GM12878 (cell line): ENCODE measurements at regions not wholly inside any gene's neighbourhood (a gene's known extent, or its start where the extent isn't known, plus 50 kb on each side); places are given as distances from the start of the nearest gene placed in this dataset.

ENCODE experiments used
- ATAC-seq: fragments of 200-7000 bp; cut with Tn5 transposase; 3 replicates; pipeline ENCODE4 v1.9.1; 2020; ENCODE audit warnings: mild to moderate bottlenecking, moderate library complexity
- BruUV-seq: library from RNA; stranded (reverse); fragments of 400-500 nt; replicated peaks from 2 replicates; lab custom pipeline; 2021; lab: Mats Ljungman, UMichigan
- CTCF ChIA-PET: fragments of 300-600 bp; sonication (Branson Sonifier 250); formaldehyde crosslinking; extraction: SDS; loops from one replicate; lab custom pipeline; 2021; ENCODE audit warnings: inconsistent platforms; lab: Yijun Ruan, JAX
- POLR2A ChIA-PET: fragments of 350-600 bp; formaldehyde crosslinking; extraction: SDS; loops from one replicate; lab custom pipeline; 2021; ENCODE audit warnings: inconsistent platforms; lab: Charles Lee
- RAD21 ChIA-PET: fragments of 300-600 bp; sonication (Branson Sonifier 250); formaldehyde crosslinking; loops from one replicate; lab custom pipeline; 2023; ENCODE audit warnings: antibody characterized with exemption; ENCODE audit not compliant: unreplicated experiment; lab: Charles Lee
- SMC1A ChIA-PET: fragments of 300-600 bp; sonication (Branson Sonifier 250); formaldehyde crosslinking; loops from one replicate; lab custom pipeline; 2023; ENCODE audit not compliant: unreplicated experiment, uncharacterized antibody; lab: Charles Lee
- DNase-seq: peaks from one replicate; pipeline ENCODE4 v3.0.0-alpha.2; 2011; ENCODE audit warnings: low read depth, low spot score
- FAIRE-seq: peaks from 3 replicates; lab custom pipeline; 2011; peaks lifted over from hg19 to GRCh38; lab: Jason Lieb, UNC
- H2AFZ ChIP-seq: 2 replicates; pipeline ENCODE4 v1.6.0; 2011; ENCODE audit warnings: low read depth, low read length, control low read depth; ENCODE audit not compliant: control insufficient read depth
- H3K27ac ChIP-seq: 2 replicates; pipeline ENCODE4 v1.5.1; 2011; ENCODE audit warnings: control low read depth; ENCODE audit not compliant: control insufficient read depth, insufficient read depth
- H3K27me3 ChIP-seq, 2 experiments: replicated peaks in 1 of 2; 2 replicates each; pipeline versions ENCODE4 v1.6.0 to v1.6.1; 2011; ENCODE audit warnings: low read length in 1 of 2; ENCODE audit not compliant: control insufficient read depth in 2 of 2, insufficient read depth in 2 of 2
- H3K36me3 ChIP-seq, 2 experiments: 2 replicates each; pipeline ENCODE4 v1.5.1; 2011; ENCODE audit warnings: low read length in 1 of 2; ENCODE audit not compliant: control insufficient read depth in 2 of 2, insufficient read depth in 2 of 2
- H3K4me1 ChIP-seq: 2 replicates; pipeline ENCODE4 v1.6.1; 2011; ENCODE audit warnings: mild to moderate bottlenecking, low read length, moderate library complexity, mixed read lengths; ENCODE audit not compliant: control insufficient read depth, insufficient read depth
- H3K4me2 ChIP-seq: 2 replicates; pipeline ENCODE4 v1.6.0; 2011; ENCODE audit warnings: control low read depth; ENCODE audit not compliant: control insufficient read depth, insufficient read depth
- H3K4me3 ChIP-seq: fragments of 200-600 bp; sonication (generic); 2 replicates; pipeline ENCODE4 v1.5.1; 2016
- H3K79me2 ChIP-seq: 2 replicates; pipeline ENCODE4 v1.6.0; 2011; ENCODE audit warnings: low read length; ENCODE audit not compliant: control insufficient read depth, insufficient read depth
- H3K9ac ChIP-seq: 2 replicates; pipeline ENCODE4 v1.8.0; 2011; ENCODE audit warnings: low read length, control low read depth, mixed read lengths; ENCODE audit not compliant: control insufficient read depth, insufficient read depth
- H3K9me3 ChIP-seq: replicated peaks from 3 replicates; pipeline ENCODE4 v1.5.1; 2011; ENCODE audit warnings: mild to moderate bottlenecking, low read length; ENCODE audit not compliant: control insufficient read depth, insufficient read depth
- H4K20me1 ChIP-seq: 2 replicates; pipeline ENCODE4 v1.6.0; 2011; ENCODE audit not compliant: control insufficient read depth, insufficient read depth
- DPF2 ChIP-seq: fragments of 450-650 bp; IDR thresholded peaks from 2 replicates; pipeline ENCODE4 v1.6.1; 2017; ENCODE audit warnings: mild to moderate bottlenecking
- E2F4 ChIP-seq: IDR thresholded peaks from 2 replicates; pipeline ENCODE4 v1.6.1; 2012; ENCODE audit warnings: low read depth, low read length, improper control_type of control experiment
- FOS ChIP-seq: IDR thresholded peaks from 3 replicates; pipeline ENCODE4 v1.6.1; 2011; ENCODE audit warnings: borderline replicate concordance; ENCODE audit not compliant: insufficient read length; ENCODE audit errors: extremely low read depth
- HDAC2 ChIP-seq: fragments of 200-600 bp; sonication (generic); IDR thresholded peaks from 2 replicates; pipeline ENCODE4 v1.6.1; 2017
- HSF1 ChIP-seq: fragments of 150-350 bp; IDR thresholded peaks from 2 replicates; pipeline ENCODE4 v1.6.1; 2014; ENCODE audit warnings: mild to moderate bottlenecking, low read depth, low read length
- IRF5 ChIP-seq: fragments of 450-650 bp; IDR thresholded peaks from 2 replicates; pipeline ENCODE4 v1.6.1; 2017; ENCODE audit warnings: borderline replicate concordance
- JUNB ChIP-seq: IDR thresholded peaks from 2 replicates; pipeline ENCODE4 v1.6.1; 2016; ENCODE audit warnings: antibody characterized with exemption, mild to moderate bottlenecking
- LARP7 ChIP-seq: fragments of 450-650 bp; IDR thresholded peaks from 2 replicates; pipeline ENCODE4 v1.6.1; 2017; ENCODE audit warnings: mild to moderate bottlenecking
- MYB ChIP-seq: fragments of 150-350 bp; IDR thresholded peaks from 2 replicates; pipeline ENCODE4 v1.6.1; 2014; ENCODE audit warnings: mild to moderate bottlenecking, low read depth, low read length, borderline replicate concordance
- RELA ChIP-seq: fragments of 450-650 bp; IDR thresholded peaks from 2 replicates; pipeline ENCODE4 v1.8.0; 2014; ENCODE audit warnings: borderline replicate concordance; ENCODE audit not compliant: partially characterized antibody
- SMC3 ChIP-seq: IDR thresholded peaks from 2 replicates; pipeline ENCODE4 v1.6.1; 2011; ENCODE audit warnings: low read length, improper control_type of control experiment, borderline replicate concordance
- SP1 ChIP-seq: IDR thresholded peaks from one replicate; pipeline ENCODE4 v1.6.1; 2011; ENCODE audit warnings: low read depth, low read length
- SREBF2 ChIP-seq: IDR thresholded peaks from 2 replicates; pipeline ENCODE4 v1.6.1; 2012; ENCODE audit warnings: mild to moderate bottlenecking, low read length
- SRF ChIP-seq, 2 experiments: IDR thresholded peaks; 2 replicates each; pipeline ENCODE4 v1.6.1; 2011; ENCODE audit warnings: low read depth in 2 of 2, low read length in 2 of 2, mild to moderate bottlenecking in 1 of 2, moderate library complexity in 1 of 2
- WGBS: methylation state at CpG from one replicate; pipeline ENCODE4 v1.1.6; 2016; ENCODE audit warnings: low lambda C conversion rate; ENCODE audit not compliant: insufficient replicate concordance, insufficient coverage; ENCODE audit errors: missing lambda C conversion rate; 5-methylcytosine and 5-hydroxymethylcytosine counted together
- in situ Hi-C: fragments of 300-500 bp; cut with MboI; formaldehyde crosslinking; loops from 9 replicates; pipeline ENCODE4 v1.14.3; 2018; ENCODE audit warnings: mixed read lengths
- intact Hi-C: fragments of 100-400 bp; cut with micrococcal nuclease; formaldehyde crosslinking; loops from one replicate; pipeline ENCODE4 v1.14.2; 2022; ENCODE audit not compliant: unreplicated experiment

GRCh38 chr14:96625426-96625985, 123.3 kb downstream of the PAPOLA start:
- no peak overlapping the region for H3K4me3 ChIP-seq
- POLR2A ChIA-PET: no interaction called here
- WGBS: 55% methylated on average over 22 of the region's 22 CpGs
- no peaks in the 10 kb centered on the region for H3K27me3 ChIP-seq
- intact Hi-C loops (no loop called here), in situ Hi-C loops (no loop called here)
- no peak for TF ChIP-seq SRF (IDR thresholded peaks at IDR 0.05; ENCODE audit: low read depth in 2 of 2, low read length in 2 of 2)
- no peak for TF ChIP-seq SREBF2
- no peak for TF ChIP-seq JUNB
- no peak for TF ChIP-seq MYB
- no peak for TF ChIP-seq DPF2
- no peak for TF ChIP-seq HDAC2
- no peak for TF ChIP-seq IRF5
- no peak for TF ChIP-seq LARP7
- no peak for TF ChIP-seq FOS
- no peak for TF ChIP-seq HSF1
- TF ChIP-seq E2F4: no peak
- TF ChIP-seq SMC3: no peak
- no peak for TF ChIP-seq RELA
- no peak for TF ChIP-seq SP1
- H3K9ac ChIP-seq: no peak overlapping the region
- H3K4me2 ChIP-seq: no peak overlapping the region
- H3K4me1 ChIP-seq: no peaks in the 10 kb centered on the region
- BruUV-seq: no TSS peak
- DNase-seq (no peak), FAIRE-seq (no peak), ATAC-seq (no peak)
- no peaks in the 10 kb centered on the region for H4K20me1 ChIP-seq
- H2AFZ ChIP-seq: no peak overlapping the region
- H3K9me3 ChIP-seq: no peaks in the 10 kb centered on the region; the same call in 2 of the 3 replicates
- no peaks in the 10 kb centered on the region for H3K36me3 ChIP-seq
- H3K79me2 ChIP-seq: no peaks in the 10 kb centered on the region
- CTCF ChIA-PET: no interaction called here
- RAD21 ChIA-PET: no interaction called here
- SMC1A ChIA-PET: no interaction called here
- H3K27ac ChIP-seq: no peak overlapping the region
